Adrenal gland (tissue), 5 donors: ENCODE measurements at regions not wholly inside any gene's neighbourhood (a gene's known extent, or its start where the extent isn't known, plus 50 kb on each side); places are given as distances from the start of the nearest gene placed in this dataset.

Source experiments
- POLR2A ChIP-seq, 2 donors: fragments of 450-650 bp; IDR thresholded peaks; one replicate each; pipeline ENCODE4 v1.6.1; 2017; ENCODE audit warnings: antibody characterized with exemption in 2 of 2, mild to moderate bottlenecking in 2 of 2, moderate library complexity in 1 of 2
- TF ChIP-seq, protein P1 (sequence below), 6 experiments: fragments of 450-650 bp in 4 of 6; fragments of 200-600 bp in 2 of 6; sonication (generic) in 1 of 6; IDR thresholded peaks; 1 replicate in 5 of 6; 2 replicates in 1 of 6; pipeline versions ENCODE4 v1.5.1 to v1.8.0; 2016 to 2021; ENCODE audit warnings: antibody characterized with exemption in 6 of 6, mild to moderate bottlenecking in 2 of 6, moderate library complexity in 1 of 6
- donor health status: DM: no; HTN: no; CAD: no.

DNA sequence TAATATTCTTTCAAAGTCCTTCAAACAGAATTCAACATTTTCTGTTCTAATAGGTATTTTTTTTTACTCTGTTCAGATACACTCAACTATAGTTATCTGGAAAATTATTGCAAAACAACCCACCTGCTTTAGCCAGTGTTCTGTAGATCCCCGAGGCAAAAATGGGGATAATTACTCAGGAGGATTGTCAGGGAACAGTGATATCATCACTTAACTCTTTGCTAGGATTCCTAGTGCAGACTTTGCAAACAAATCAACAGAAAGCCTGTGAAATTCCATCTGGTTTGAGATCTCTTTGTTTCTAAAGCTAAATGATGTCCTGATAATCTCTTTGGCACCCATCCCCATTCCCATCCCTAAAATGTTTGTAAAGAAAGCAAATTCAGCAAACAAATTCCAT, 413.6 kb upstream of the MEIS1 start:
- TF ChIP-seq, protein P1, sequence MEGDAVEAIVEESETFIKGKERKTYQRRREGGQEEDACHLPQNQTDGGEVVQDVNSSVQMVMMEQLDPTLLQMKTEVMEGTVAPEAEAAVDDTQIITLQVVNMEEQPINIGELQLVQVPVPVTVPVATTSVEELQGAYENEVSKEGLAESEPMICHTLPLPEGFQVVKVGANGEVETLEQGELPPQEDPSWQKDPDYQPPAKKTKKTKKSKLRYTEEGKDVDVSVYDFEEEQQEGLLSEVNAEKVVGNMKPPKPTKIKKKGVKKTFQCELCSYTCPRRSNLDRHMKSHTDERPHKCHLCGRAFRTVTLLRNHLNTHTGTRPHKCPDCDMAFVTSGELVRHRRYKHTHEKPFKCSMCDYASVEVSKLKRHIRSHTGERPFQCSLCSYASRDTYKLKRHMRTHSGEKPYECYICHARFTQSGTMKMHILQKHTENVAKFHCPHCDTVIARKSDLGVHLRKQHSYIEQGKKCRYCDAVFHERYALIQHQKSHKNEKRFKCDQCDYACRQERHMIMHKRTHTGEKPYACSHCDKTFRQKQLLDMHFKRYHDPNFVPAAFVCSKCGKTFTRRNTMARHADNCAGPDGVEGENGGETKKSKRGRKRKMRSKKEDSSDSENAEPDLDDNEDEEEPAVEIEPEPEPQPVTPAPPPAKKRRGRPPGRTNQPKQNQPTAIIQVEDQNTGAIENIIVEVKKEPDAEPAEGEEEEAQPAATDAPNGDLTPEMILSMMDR (IDR thresholded peaks at IDR 0.05) = no peak
- TF ChIP-seq POLR2A (IDR thresholded peaks at IDR 0.05) = no peak
